ENCODE measurements at regions not wholly inside any gene's neighbourhood (a gene's known extent, or its start where the extent isn't known, plus 50 kb on each side); places are given as distances from the start of the nearest gene placed in this dataset.

- ATAC-seq: no peak
- intact Hi-C loops (cut with DNase I): no loop called here
Measured at GRCh38 chr12:116420227-116420880, 138.8 kb upstream of the MAP1LC3B2 start.

GRCh38 chr12:116421785-116422538 is 137.2 kb upstream of the MAP1LC3B2 start:
- H3K4me1 ChIP-seq: no peaks in the 10 kb centered on the region
- ATAC-seq (no peak), DNase-seq (no peak)
- TF ChIP-seq CTCF (IDR thresholded peaks at IDR 0.05): no peak
- no peak for TF ChIP-seq POLR2A (IDR thresholded peaks at IDR 0.05)
- WGBS (ENCODE audit: insufficient coverage, low coverage, low lambda C conversion rate, missing lambda C conversion rate): no CpG with 5 or more reads among the region's 2 CpGs
- H3K27me3 ChIP-seq: no peaks in the 10 kb centered on the region
- intact Hi-C loops (cut with DNase I): no loop called here
- H3K9me3 ChIP-seq: no peaks in the 10 kb centered on the region
- H3K36me3 ChIP-seq: no peaks in the 10 kb centered on the region
- H3K27ac ChIP-seq: no peak overlapping the region
- H3K4me3 ChIP-seq: no peak overlapping the region

More at GRCh38 chr12:116420227-116420880, 138.8 kb upstream of the MAP1LC3B2 start:
- DNase-seq: no peak
- H3K36me3 ChIP-seq: no peaks in the 10 kb centered on the region
- no peak overlapping the region for H3K4me3 ChIP-seq
- no peaks in the 10 kb centered on the region for H3K4me1 ChIP-seq
- no peaks in the 10 kb centered on the region for H3K27me3 ChIP-seq
- H3K27ac ChIP-seq: no peak overlapping the region
- no peak for TF ChIP-seq POLR2A (IDR thresholded peaks at IDR 0.05)
- TF ChIP-seq CTCF (IDR thresholded peaks at IDR 0.05): no peak
- 53% methylated on average over 4 of the region's 8 CpGs for WGBS (ENCODE audit: insufficient coverage, low coverage, low lambda C conversion rate, missing lambda C conversion rate)
- H3K9me3 ChIP-seq: no peaks in the 10 kb centered on the region

- no peak for DNase-seq
- Histone ChIP-seq H3K9me3 (no peaks in the 10 kb centered on the region), H3K27me3 (no peaks in the 10 kb centered on the region), H3K4me3 (no peak overlapping the region), H3K27ac (no peak overlapping the region), H3K36me3 (no peaks in the 10 kb centered on the region), H3K4me1 (no peaks in the 10 kb centered on the region)
- intact Hi-C loops (cut with DNase I): no loop called here
- no peak for ATAC-seq
- WGBS (ENCODE audit: insufficient coverage, low coverage, low lambda C conversion rate, missing lambda C conversion rate): 41% methylated on average over 4 of the region's 4 CpGs
- TF ChIP-seq CTCF (IDR thresholded peaks at IDR 0.05): no peak
- no peak for TF ChIP-seq POLR2A (IDR thresholded peaks at IDR 0.05)
Measured at GRCh38 chr12:116423094-116423493, 136.1 kb upstream of the MAP1LC3B2 start.

GRCh38 chr12:116425256-116426193 is 133.7 kb upstream of the MAP1LC3B2 start:
- no peaks in the 10 kb centered on the region for H3K36me3 ChIP-seq
- H3K27ac ChIP-seq: no peak overlapping the region
- TF ChIP-seq CTCF (IDR thresholded peaks at IDR 0.05) (no peak), POLR2A (IDR thresholded peaks at IDR 0.05) (no peak)
- no peak for DNase-seq
- intact Hi-C loops (cut with DNase I): no loop called here
- ATAC-seq: no peak
- no peaks in the 10 kb centered on the region for H3K4me1 ChIP-seq
- no peaks in the 10 kb centered on the region for H3K27me3 ChIP-seq
- no peak overlapping the region for H3K4me3 ChIP-seq
- 82% methylated on average over 13 of the region's 15 CpGs for WGBS (ENCODE audit: insufficient coverage, low coverage, low lambda C conversion rate, missing lambda C conversion rate)
- no peaks in the 10 kb centered on the region for H3K9me3 ChIP-seq

All from right lobe of liver (tissue), 6 donors.